Neural crest cell (in vitro differentiated cells): ENCODE measurements at regions not wholly inside any gene's neighbourhood (a gene's known extent, or its start where the extent isn't known, plus 50 kb on each side); places are given as distances from the start of the nearest gene placed in this dataset.

Experiments
- DNase-seq: peaks from one replicate; pipeline ENCODE4 v3.0.0; 2021; ENCODE audit warnings: low read depth, mixed read lengths, low spot score
- H3K27ac Mint-ChIP-seq: one replicate; pipeline ENCODE4 v1.8.0; 2021; ENCODE audit warnings: mild to moderate bottlenecking, mixed read lengths; ENCODE audit not compliant: unreplicated experiment
- H3K27me3 Mint-ChIP-seq: 2 replicates; pipeline ENCODE4 v1.8.0; 2021; ENCODE audit warnings: low read depth, mild to moderate bottlenecking, mixed read lengths
- H3K36me3 Mint-ChIP-seq: 2 replicates; pipeline ENCODE4 v1.8.0; 2021; ENCODE audit warnings: low read depth, mild to moderate bottlenecking, mixed read lengths
- H3K4me1 Mint-ChIP-seq: 2 replicates; pipeline ENCODE4 v1.8.0; 2021; ENCODE audit warnings: mixed read lengths
- H3K4me3 Mint-ChIP-seq: one replicate; pipeline ENCODE4 v1.8.0; 2021; ENCODE audit warnings: mild to moderate bottlenecking, mixed read lengths
- H3K9me3 Mint-ChIP-seq: 2 replicates; pipeline ENCODE4 v1.8.0; 2021; ENCODE audit warnings: mixed read lengths
- TF ChIP-seq, protein P1 (sequence below): fragments of 200-600 bp; sonication (generic); conservative IDR thresholded peaks from 2 replicates; pipeline ENCODE4 v1.5.0; 2021; ENCODE audit warnings: antibody characterized with exemption, mild to moderate bottlenecking

DNA sequence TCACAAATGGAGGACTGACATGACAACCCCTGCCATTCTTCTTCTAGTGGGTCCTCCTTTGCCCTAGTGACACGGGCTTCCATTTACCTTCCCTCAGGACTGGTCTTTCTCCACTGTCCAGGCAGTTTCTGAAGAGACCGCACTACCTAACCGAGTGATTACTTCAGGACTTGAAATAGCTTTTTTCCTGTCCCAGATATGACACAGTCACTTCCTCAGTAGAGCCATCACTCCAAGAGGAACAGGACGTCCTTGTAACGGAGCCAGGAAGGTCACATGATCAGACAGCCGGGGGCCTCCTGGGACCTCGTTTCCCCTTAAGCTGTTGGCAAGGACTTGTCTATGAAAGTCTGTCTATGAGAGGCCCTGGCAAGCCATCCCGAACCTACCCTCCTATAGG is 62.3 kb downstream of the FOS start:
- peaks cover 10% of the 10 kb centered on the region for H3K9me3 Mint-ChIP-seq
- peaks cover 4% of the 10 kb centered on the region for H3K4me1 Mint-ChIP-seq
- peaks cover 4% of the 10 kb centered on the region for H3K36me3 Mint-ChIP-seq
- no peak overlapping the region for H3K27ac Mint-ChIP-seq
- TF ChIP-seq, protein P1, sequence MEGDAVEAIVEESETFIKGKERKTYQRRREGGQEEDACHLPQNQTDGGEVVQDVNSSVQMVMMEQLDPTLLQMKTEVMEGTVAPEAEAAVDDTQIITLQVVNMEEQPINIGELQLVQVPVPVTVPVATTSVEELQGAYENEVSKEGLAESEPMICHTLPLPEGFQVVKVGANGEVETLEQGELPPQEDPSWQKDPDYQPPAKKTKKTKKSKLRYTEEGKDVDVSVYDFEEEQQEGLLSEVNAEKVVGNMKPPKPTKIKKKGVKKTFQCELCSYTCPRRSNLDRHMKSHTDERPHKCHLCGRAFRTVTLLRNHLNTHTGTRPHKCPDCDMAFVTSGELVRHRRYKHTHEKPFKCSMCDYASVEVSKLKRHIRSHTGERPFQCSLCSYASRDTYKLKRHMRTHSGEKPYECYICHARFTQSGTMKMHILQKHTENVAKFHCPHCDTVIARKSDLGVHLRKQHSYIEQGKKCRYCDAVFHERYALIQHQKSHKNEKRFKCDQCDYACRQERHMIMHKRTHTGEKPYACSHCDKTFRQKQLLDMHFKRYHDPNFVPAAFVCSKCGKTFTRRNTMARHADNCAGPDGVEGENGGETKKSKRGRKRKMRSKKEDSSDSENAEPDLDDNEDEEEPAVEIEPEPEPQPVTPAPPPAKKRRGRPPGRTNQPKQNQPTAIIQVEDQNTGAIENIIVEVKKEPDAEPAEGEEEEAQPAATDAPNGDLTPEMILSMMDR, result no peak
- H3K4me3 Mint-ChIP-seq, result no peak overlapping the region
- DNase-seq, result no peak
- peaks cover 8% of the 10 kb centered on the region for H3K27me3 Mint-ChIP-seq

GRCh38 chr14:75341620-75342019 is 63.0 kb downstream of the FOS start:
- peaks cover 8% of the 10 kb centered on the region for H3K9me3 Mint-ChIP-seq
- no peak overlapping the region for H3K27ac Mint-ChIP-seq
- peaks cover 2% of the 10 kb centered on the region for H3K36me3 Mint-ChIP-seq
- H3K27me3 Mint-ChIP-seq, result peaks cover 8% of the 10 kb centered on the region
- peaks cover under 1% of the 10 kb centered on the region for H3K4me1 Mint-ChIP-seq
- no peak for DNase-seq
- no peak overlapping the region for H3K4me3 Mint-ChIP-seq
- TF ChIP-seq, protein P1, result no peak

GRCh38 chr14:75342762-75343599 is 64.4 kb downstream of the FOS start:
- Mint-ChIP-seq H3K27me3 (peaks cover 8% of the 10 kb centered on the region), H3K27ac (no peak overlapping the region), H3K9me3 (peaks cover 8% of the 10 kb centered on the region)

GRCh38 chr14:75343911-75344310 is 65.3 kb downstream of the FOS start:
- Mint-ChIP-seq H3K4me3 (no peak overlapping the region), H3K27me3 (peaks cover 8% of the 10 kb centered on the region), H3K4me1 (no peaks in the 10 kb centered on the region), H3K36me3 (no peaks in the 10 kb centered on the region), H3K27ac (no peak overlapping the region), H3K9me3 (peaks cover 8% of the 10 kb centered on the region)
- TF ChIP-seq, protein P1, result no peak
- DNase-seq, result no peak

More at GRCh38 chr14:75342762-75343599, 64.4 kb downstream of the FOS start:
- TF ChIP-seq, protein P1, result no peak
- Mint-ChIP-seq H3K4me3 (no peak overlapping the region), H3K4me1 (no peaks in the 10 kb centered on the region), H3K36me3 (no peaks in the 10 kb centered on the region)
- no peak for DNase-seq

DNA sequence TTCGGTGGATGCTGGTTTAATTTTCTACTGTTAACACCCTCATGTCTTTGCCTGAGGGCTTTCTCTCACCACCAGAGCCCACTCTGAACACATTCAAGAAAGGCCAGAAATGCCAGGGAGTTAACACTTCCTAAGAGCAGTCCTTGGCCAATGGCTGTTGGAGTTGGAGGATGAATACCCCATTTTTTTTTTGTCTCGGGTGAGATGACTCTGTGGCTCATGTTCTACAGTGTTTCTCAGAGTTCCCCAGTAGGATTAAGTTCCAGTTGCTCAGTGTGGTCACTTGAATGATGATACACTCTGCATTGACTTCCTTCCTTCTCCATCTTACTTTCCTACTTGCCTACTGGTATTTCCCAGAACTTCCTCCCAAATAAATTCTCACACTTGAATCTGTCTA is 65.8 kb downstream of the FOS start:
- Mint-ChIP-seq H3K27me3 (peaks cover 8% of the 10 kb centered on the region), H3K4me1 (no peaks in the 10 kb centered on the region), H3K4me3 (no peak overlapping the region), H3K9me3 (peaks cover 11% of the 10 kb centered on the region), H3K27ac (no peak overlapping the region), H3K36me3 (no peaks in the 10 kb centered on the region)
- DNase-seq, result no peak
- TF ChIP-seq, protein P1, result no peak
